ENCODE measurements at regions not wholly inside any gene's neighbourhood (a gene's known extent, or its start where the extent isn't known, plus 50 kb on each side); places are given as distances from the start of the nearest gene placed in this dataset.

DNA sequence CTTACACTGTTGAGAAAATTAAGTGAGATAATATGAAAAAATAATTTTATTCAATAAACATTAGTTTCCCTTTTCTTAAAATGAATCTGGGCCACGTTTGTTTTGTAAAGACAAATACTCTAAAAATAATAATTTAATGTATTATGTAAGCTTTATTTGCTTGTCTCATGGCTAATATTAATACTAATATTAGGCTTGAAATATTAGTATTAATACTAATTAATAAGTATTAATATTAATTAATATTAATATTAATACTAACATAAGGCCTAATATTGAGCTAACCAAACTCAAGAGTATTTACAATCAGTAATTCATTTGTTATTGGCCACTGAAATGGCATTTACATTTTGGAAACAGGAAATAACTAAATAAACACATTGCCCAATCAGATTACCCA is 280.1 kb upstream of the ESRRG start:
- TF ChIP-seq, protein P1, sequence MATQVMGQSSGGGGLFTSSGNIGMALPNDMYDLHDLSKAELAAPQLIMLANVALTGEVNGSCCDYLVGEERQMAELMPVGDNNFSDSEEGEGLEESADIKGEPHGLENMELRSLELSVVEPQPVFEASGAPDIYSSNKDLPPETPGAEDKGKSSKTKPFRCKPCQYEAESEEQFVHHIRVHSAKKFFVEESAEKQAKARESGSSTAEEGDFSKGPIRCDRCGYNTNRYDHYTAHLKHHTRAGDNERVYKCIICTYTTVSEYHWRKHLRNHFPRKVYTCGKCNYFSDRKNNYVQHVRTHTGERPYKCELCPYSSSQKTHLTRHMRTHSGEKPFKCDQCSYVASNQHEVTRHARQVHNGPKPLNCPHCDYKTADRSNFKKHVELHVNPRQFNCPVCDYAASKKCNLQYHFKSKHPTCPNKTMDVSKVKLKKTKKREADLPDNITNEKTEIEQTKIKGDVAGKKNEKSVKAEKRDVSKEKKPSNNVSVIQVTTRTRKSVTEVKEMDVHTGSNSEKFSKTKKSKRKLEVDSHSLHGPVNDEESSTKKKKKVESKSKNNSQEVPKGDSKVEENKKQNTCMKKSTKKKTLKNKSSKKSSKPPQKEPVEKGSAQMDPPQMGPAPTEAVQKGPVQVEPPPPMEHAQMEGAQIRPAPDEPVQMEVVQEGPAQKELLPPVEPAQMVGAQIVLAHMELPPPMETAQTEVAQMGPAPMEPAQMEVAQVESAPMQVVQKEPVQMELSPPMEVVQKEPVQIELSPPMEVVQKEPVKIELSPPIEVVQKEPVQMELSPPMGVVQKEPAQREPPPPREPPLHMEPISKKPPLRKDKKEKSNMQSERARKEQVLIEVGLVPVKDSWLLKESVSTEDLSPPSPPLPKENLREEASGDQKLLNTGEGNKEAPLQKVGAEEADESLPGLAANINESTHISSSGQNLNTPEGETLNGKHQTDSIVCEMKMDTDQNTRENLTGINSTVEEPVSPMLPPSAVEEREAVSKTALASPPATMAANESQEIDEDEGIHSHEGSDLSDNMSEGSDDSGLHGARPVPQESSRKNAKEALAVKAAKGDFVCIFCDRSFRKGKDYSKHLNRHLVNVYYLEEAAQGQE (IDR thresholded peaks at IDR 0.05; ENCODE audit: insufficient read depth in 1 of 2, low read depth in 2 of 2, low read length in 2 of 2) = no peak
- no peak for TF ChIP-seq POLR2AphosphoS5 (IDR thresholded peaks at IDR 0.05; ENCODE audit: low read depth, low read length)
- no peak for TF ChIP-seq TAF1 (IDR thresholded peaks at IDR 0.05; ENCODE audit: borderline replicate concordance, insufficient read depth, low read length)
- TF ChIP-seq SIN3A (IDR thresholded peaks at IDR 0.05; ENCODE audit: borderline replicate concordance, insufficient read depth, low read length) = no peak
- TF ChIP-seq FOXP2 (optimal IDR thresholded peaks at IDR 0.05; ENCODE audit: borderline replicate concordance, extremely low read depth, extremely low read length, insufficient read depth) = no peak

All from PFSK-1 (cell line).